ENCODE measurements at regions not wholly inside any gene's neighbourhood (a gene's known extent, or its start where the extent isn't known, plus 50 kb on each side); places are given as distances from the start of the nearest gene placed in this dataset.

DNA sequence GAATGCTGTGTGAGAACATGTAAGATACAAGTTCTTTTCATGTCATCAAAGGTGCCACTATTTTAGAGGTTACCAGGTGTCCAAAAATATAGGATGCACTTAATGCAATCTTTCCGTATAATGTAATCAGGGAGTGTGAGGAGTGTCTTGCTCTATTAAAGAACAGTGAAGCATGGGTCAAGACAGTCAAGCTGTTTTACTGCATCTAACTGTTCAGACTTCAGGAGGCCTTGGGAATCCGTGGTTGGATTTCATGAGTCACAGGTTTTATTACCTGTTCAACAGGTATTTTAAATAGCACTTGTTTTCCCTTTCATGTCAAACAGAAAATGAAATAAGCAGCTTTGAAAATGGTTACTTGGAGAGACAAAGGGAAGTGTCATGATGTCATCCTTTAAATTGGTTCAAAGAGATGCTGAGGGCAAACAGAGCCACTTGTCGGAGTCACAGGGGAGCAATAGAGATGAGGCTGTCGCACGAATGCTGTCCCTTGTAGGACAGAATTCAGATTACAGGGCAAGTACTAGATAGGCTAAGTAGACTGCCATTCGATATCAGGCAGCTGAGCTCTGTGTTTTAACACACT, 621.5 kb downstream of the QKI start:
- no peaks in the 10 kb centered on the region for H3K36me3 Mint-ChIP-seq (ENCODE audit: insufficient read depth, unreplicated experiment)
- intact Hi-C loops (cut with micrococcal nuclease), result no loop called here
- CTCF ChIA-PET, result no interaction called here
- POLR2A ChIA-PET, result no interaction called here
- H3K4me3 Mint-ChIP-seq (ENCODE audit: unreplicated experiment), result no peak overlapping the region
- TF ChIP-seq, protein P1, sequence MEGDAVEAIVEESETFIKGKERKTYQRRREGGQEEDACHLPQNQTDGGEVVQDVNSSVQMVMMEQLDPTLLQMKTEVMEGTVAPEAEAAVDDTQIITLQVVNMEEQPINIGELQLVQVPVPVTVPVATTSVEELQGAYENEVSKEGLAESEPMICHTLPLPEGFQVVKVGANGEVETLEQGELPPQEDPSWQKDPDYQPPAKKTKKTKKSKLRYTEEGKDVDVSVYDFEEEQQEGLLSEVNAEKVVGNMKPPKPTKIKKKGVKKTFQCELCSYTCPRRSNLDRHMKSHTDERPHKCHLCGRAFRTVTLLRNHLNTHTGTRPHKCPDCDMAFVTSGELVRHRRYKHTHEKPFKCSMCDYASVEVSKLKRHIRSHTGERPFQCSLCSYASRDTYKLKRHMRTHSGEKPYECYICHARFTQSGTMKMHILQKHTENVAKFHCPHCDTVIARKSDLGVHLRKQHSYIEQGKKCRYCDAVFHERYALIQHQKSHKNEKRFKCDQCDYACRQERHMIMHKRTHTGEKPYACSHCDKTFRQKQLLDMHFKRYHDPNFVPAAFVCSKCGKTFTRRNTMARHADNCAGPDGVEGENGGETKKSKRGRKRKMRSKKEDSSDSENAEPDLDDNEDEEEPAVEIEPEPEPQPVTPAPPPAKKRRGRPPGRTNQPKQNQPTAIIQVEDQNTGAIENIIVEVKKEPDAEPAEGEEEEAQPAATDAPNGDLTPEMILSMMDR (IDR thresholded peaks at IDR 0.05; ENCODE audit: unreplicated experiment), result no peak
- BruUV-seq (replicated peaks), result no TSS peak
- no peak for DNase-seq (ENCODE audit: unreplicated experiment)
- no peaks in the 10 kb centered on the region for H3K27me3 Mint-ChIP-seq (ENCODE audit: insufficient read depth, unreplicated experiment)
- H3K9me3 Mint-ChIP-seq (ENCODE audit: unreplicated experiment), result no peaks in the 10 kb centered on the region
- H3K4me1 Mint-ChIP-seq (ENCODE audit: insufficient read depth, unreplicated experiment), result no peaks in the 10 kb centered on the region
- H3K27ac Mint-ChIP-seq (ENCODE audit: low read depth, unreplicated experiment), result no peak overlapping the region

DNA sequence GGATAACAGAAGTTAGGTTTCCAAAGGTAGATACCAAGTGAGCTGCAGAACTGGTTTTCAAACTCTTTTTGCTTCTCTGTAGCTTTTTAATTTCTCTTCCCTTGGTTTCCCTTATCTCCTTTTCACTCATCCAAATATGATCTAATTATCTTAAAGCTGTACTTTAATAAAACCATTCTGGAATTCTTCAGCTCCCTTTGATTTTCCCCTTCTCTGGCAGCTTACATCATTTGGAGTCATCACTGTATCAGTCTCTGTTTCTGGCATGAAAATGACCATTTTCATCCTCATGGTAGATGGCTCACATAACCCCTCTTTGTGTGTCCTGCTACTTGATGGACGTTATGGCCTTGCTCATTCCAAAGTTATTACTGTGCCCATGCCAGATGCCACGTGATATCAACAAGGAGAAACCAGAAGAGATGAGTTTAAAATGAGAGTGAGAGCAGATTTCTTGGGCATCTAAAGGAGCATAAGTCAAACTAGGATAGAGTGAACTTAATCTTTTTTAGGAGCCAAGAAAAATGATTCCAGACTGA, 620.2 kb downstream of the QKI start:
- ChIA-PET CTCF (no interaction called here), POLR2A (interaction anchor here (0.6 to 1.2 kb wide), 2 partner anchors 10 to 158 kb away, joined by 3 read pairs; no protein-coding TSS in a partner anchor)
- intact Hi-C loops (cut with micrococcal nuclease), result no loop called here
- H3K4me1 Mint-ChIP-seq (ENCODE audit: insufficient read depth, unreplicated experiment), result no peaks in the 10 kb centered on the region
- TF ChIP-seq, protein P1 (IDR thresholded peaks at IDR 0.05; ENCODE audit: unreplicated experiment), result no peak
- H3K9me3 Mint-ChIP-seq (ENCODE audit: unreplicated experiment), result no peaks in the 10 kb centered on the region
- H3K27me3 Mint-ChIP-seq (ENCODE audit: insufficient read depth, unreplicated experiment), result no peaks in the 10 kb centered on the region
- H3K36me3 Mint-ChIP-seq (ENCODE audit: insufficient read depth, unreplicated experiment), result no peaks in the 10 kb centered on the region
- H3K27ac Mint-ChIP-seq (ENCODE audit: low read depth, unreplicated experiment), result no peak overlapping the region
- H3K4me3 Mint-ChIP-seq (ENCODE audit: unreplicated experiment), result no peak overlapping the region
- BruUV-seq (replicated peaks), result no TSS peak
- no peak for DNase-seq (ENCODE audit: unreplicated experiment)

DNA sequence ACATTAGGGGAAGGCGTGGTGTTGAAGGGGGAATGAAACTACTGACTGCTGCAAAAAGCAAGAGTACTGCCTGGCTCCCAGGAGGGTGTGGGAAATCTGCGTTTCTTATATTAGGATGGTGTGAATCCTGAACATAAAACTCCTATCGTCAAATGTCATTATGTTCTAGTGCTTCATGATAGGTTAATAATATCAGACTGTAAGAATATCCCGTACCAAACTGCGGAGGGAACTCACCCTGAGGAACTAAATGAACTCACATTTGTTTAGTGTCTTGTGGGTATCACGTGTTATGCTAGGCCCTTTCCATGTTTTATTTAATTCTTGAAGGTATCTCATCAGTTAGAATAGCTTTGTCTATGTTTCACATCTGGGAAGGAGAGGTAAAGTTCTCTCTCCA, 610.7 kb downstream of the QKI start:
- POLR2A ChIA-PET, result interaction anchor here (1.1 kb wide), 1 partner anchor 9 kb away, joined by 3 read pairs; no protein-coding TSS in a partner anchor
- H3K4me3 Mint-ChIP-seq (ENCODE audit: unreplicated experiment), result no peak overlapping the region
- no peak for DNase-seq (ENCODE audit: unreplicated experiment)
- no peaks in the 10 kb centered on the region for H3K27me3 Mint-ChIP-seq (ENCODE audit: insufficient read depth, unreplicated experiment)
- no peak overlapping the region for H3K27ac Mint-ChIP-seq (ENCODE audit: low read depth, unreplicated experiment)
- no TSS peak for BruUV-seq (replicated peaks)
- no peaks in the 10 kb centered on the region for H3K36me3 Mint-ChIP-seq (ENCODE audit: insufficient read depth, unreplicated experiment)
- H3K4me1 Mint-ChIP-seq (ENCODE audit: insufficient read depth, unreplicated experiment), result no peaks in the 10 kb centered on the region
- H3K9me3 Mint-ChIP-seq (ENCODE audit: unreplicated experiment), result no peaks in the 10 kb centered on the region
- CTCF ChIA-PET, result interaction anchor here (0.6 kb wide), 1 partner anchor 197 kb away, joined by 3 read pairs; no protein-coding TSS in a partner anchor
- intact Hi-C loops (cut with micrococcal nuclease), result no loop called here
- TF ChIP-seq, protein P1 (IDR thresholded peaks at IDR 0.05; ENCODE audit: unreplicated experiment), result no peak

DNA sequence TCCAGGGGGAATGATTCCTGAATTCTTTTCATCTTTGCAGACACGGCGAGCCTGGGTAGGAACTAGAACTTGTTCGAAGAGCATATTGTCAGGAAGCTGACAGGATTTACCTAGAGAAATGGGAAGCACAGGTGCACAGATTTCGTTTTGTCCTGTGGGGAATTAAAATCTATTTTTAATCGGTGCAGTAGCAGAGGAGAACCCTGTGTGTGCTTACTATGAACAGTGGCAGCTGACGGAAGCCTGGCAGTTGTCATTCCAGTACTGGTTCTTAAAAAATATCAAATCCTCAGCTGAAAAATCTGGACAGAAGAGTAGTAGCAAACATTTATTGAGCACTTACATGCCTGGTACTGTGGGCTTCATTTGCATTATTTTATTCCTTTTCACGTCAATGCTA, 609.0 kb downstream of the QKI start:
- intact Hi-C loops (cut with micrococcal nuclease), result no loop called here
- Mint-ChIP-seq H3K36me3 (ENCODE audit: insufficient read depth, unreplicated experiment) (no peaks in the 10 kb centered on the region), H3K27ac (ENCODE audit: low read depth, unreplicated experiment) (no peak overlapping the region), H3K4me3 (ENCODE audit: unreplicated experiment) (no peak overlapping the region), H3K4me1 (ENCODE audit: insufficient read depth, unreplicated experiment) (no peaks in the 10 kb centered on the region), H3K9me3 (ENCODE audit: unreplicated experiment) (no peaks in the 10 kb centered on the region), H3K27me3 (ENCODE audit: insufficient read depth, unreplicated experiment) (no peaks in the 10 kb centered on the region)
- no TSS peak for BruUV-seq (replicated peaks)
- TF ChIP-seq, protein P1 (IDR thresholded peaks at IDR 0.05; ENCODE audit: unreplicated experiment), result no peak
- no peak for DNase-seq (ENCODE audit: unreplicated experiment)
- ChIA-PET POLR2A (no interaction called here), CTCF (no interaction called here)
